ENCODE measurements at regions not wholly inside any gene's neighbourhood (a gene's known extent, or its start where the extent isn't known, plus 50 kb on each side); places are given as distances from the start of the nearest gene placed in this dataset.

GRCh38 chr4:115376866-115377265, 263.4 kb upstream of the NDST4 start:
- no peak overlapping the region for H4K5ac ChIP-seq (ENCODE audit: insufficient read length, low read depth, low read length)
- Mint-ChIP-seq H3K4me1 (no peaks in the 10 kb centered on the region), H3K27me3 (ENCODE audit: low read depth) (no peaks in the 10 kb centered on the region), H3K4me3 (no peak overlapping the region), H3K27ac (0 out of 7 replicates have a peak overlapping the region, but pooled peaks of 1 of the 3 experiments have one; percentile 49), H3K9me3 (no peaks in the 10 kb centered on the region), H3K36me3 (ENCODE audit: insufficient read depth in 1 of 3, low read depth in 3 of 3) (no peaks in the 10 kb centered on the region)
- H3K18ac ChIP-seq (ENCODE audit: insufficient read length, low read depth, low read length) = no peak overlapping the region
- no peak overlapping the region for H3K56ac ChIP-seq (ENCODE audit: insufficient read length, low read depth, low read length)
- H2AFZ ChIP-seq (ENCODE audit: low read length) = no peak overlapping the region
- H3K27ac ChIP-seq (ENCODE audit: insufficient read length, low read depth, low read length) = no peak overlapping the region
- DNase-seq = no peak
- H2BK5ac ChIP-seq (ENCODE audit: insufficient read length, low read length) = no peak overlapping the region
- TF ChIP-seq CTCF (conservative IDR thresholded peaks at IDR 0.05) = no peak
- no peak overlapping the region for H2BK12ac ChIP-seq (ENCODE audit: insufficient read length, low read depth, low read length)
- no peak overlapping the region for H4K8ac ChIP-seq (replicated peaks; ENCODE audit: insufficient read length, low read depth, low read length)
- no peak overlapping the region for H3K14ac ChIP-seq (ENCODE audit: insufficient read depth, low read length)
- no peaks in the 10 kb centered on the region for H3K27me3 ChIP-seq (ENCODE audit: insufficient read depth, low read length)
- H2BK15ac ChIP-seq (ENCODE audit: low read depth, low read length) = no peak overlapping the region
- no peaks in the 10 kb centered on the region for H3K4me1 ChIP-seq (ENCODE audit: insufficient read depth, low read length)
- H3K23ac ChIP-seq (ENCODE audit: insufficient read length, low read depth, low read length) = no peak overlapping the region
- H2BK20ac ChIP-seq (ENCODE audit: low read depth, low read length, poor library complexity, severe bottlenecking) = no peak overlapping the region
- H3T11ph ChIP-seq (ENCODE audit: low read length) = no peak overlapping the region
- H2AK5ac ChIP-seq (ENCODE audit: insufficient read length, low read length) = no peak overlapping the region
- no peak overlapping the region for H3K4me2 ChIP-seq (ENCODE audit: insufficient read depth, insufficient read length, low read length)
- H3K9ac ChIP-seq (ENCODE audit: extremely low read depth, insufficient read length, low read length) = no peak overlapping the region
- H3K79me2 ChIP-seq (ENCODE audit: insufficient read depth, low read length) = no peaks in the 10 kb centered on the region
- no peaks in the 10 kb centered on the region for H3K9me3 ChIP-seq (ENCODE audit: control insufficient read depth, low read depth, low read length)
- H3K4ac ChIP-seq (ENCODE audit: low read depth, low read length) = no peak overlapping the region
- H2BK120ac ChIP-seq (ENCODE audit: low read depth, low read length, poor library complexity, severe bottlenecking) = no peak overlapping the region
- no peaks in the 10 kb centered on the region for H3K79me1 ChIP-seq (ENCODE audit: insufficient read depth, low read depth, low read length, poor library complexity, severe bottlenecking)
- no peak overlapping the region for H4K91ac ChIP-seq (ENCODE audit: insufficient read length, low read depth, low read length)
- no peaks in the 10 kb centered on the region for H3K23me2 ChIP-seq (ENCODE audit: insufficient read length, low read depth, low read length, poor library complexity, severe bottlenecking)
- WGBS (ENCODE audit: extremely low coverage, insufficient read length, low lambda C conversion rate) = no CpG with 5 or more reads among the region's 2 CpGs
- H4K20me1 ChIP-seq (ENCODE audit: control insufficient read depth, insufficient read depth, insufficient read length) = no peaks in the 10 kb centered on the region
